Suprapubic skin (tissue), 4 donors: ENCODE measurements at regions not wholly inside any gene's neighbourhood (a gene's known extent, or its start where the extent isn't known, plus 50 kb on each side); places are given as distances from the start of the nearest gene placed in this dataset.

ENCODE experiments used
- DNase-seq, 2 donors: peaks; one replicate each; pipeline ENCODE4 v3.0.0-alpha.2; 2019; ENCODE audit warnings: low spot score in 2 of 2
- H3K27ac ChIP-seq: fragments of 200-600 bp; sonication (generic); one replicate; pipeline ENCODE4 v1.5.1; 2019
- H3K27me3 ChIP-seq: fragments of 200-600 bp; sonication (generic); one replicate; pipeline ENCODE4 v1.5.1; 2019
- H3K36me3 ChIP-seq: fragments of 200-600 bp; sonication (generic); one replicate; pipeline ENCODE4 v1.5.1; 2019
- H3K4me1 ChIP-seq: fragments of 200-600 bp; sonication (generic); one replicate; pipeline ENCODE4 v1.5.1; 2019
- H3K4me3 ChIP-seq: fragments of 200-600 bp; sonication (generic); one replicate; pipeline ENCODE4 v1.5.1; 2019; ENCODE audit warnings: mild to moderate bottlenecking
- H3K9me3 ChIP-seq: fragments of 200-600 bp; sonication (generic); one replicate; pipeline ENCODE4 v1.5.1; 2019
- CTCF ChIP-seq, 2 donors: fragments of 200-600 bp in 1 of 2; fragments of 450-650 bp in 1 of 2; sonication (generic) in 1 of 2; IDR thresholded peaks; one replicate each; pipeline ENCODE4 v1.5.1; 2016 to 2019; ENCODE audit warnings: antibody characterized with exemption in 2 of 2, mild to moderate bottlenecking in 1 of 2, moderate library complexity in 1 of 2
- EP300 ChIP-seq: sonication (generic); formaldehyde crosslinking; IDR thresholded peaks from one replicate; pipeline ENCODE4 v1.6.1; 2017; ENCODE audit warnings: antibody characterized with exemption
- POLR2A ChIP-seq, 2 donors: fragments of 450-650 bp; IDR thresholded peaks; one replicate each; pipeline ENCODE4 v1.6.1; 2017; ENCODE audit warnings: antibody characterized with exemption in 2 of 2, mild to moderate bottlenecking in 2 of 2, moderate library complexity in 2 of 2
- POLR2AphosphoS5 ChIP-seq, 3 donors: sonication (generic); formaldehyde crosslinking; IDR thresholded peaks; one replicate each; pipeline ENCODE4 v1.6.1; 2017; ENCODE audit warnings: antibody characterized with exemption in 3 of 3
- WGBS: methylation state at CpG from one replicate; pipeline ENCODE4 v1.1.5; 2018; 5-methylcytosine and 5-hydroxymethylcytosine counted together

DNA sequence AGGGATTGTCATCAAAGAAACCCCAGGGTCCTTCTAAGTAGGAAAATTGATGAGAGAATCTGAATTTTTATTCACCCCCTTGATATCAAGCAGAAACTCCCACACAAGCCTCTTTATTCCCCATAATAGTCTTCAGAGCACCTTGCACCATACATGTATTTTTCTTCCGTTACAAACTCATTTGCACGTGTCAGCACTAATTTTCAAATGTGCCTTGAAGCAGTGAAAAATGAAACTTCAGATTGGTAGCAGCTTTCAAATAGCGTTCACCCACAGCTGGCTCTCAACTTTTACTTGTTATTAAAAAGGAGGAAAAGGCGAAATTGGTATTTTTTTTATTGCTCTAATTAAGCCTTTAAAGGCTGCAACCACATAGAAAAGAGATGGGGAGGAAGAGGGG, 343.0 kb upstream of the TENM4 start:
- H3K27ac ChIP-seq, result no peak overlapping the region
- no peaks in the 10 kb centered on the region for H3K4me1 ChIP-seq
- no peaks in the 10 kb centered on the region for H3K27me3 ChIP-seq
- TF ChIP-seq CTCF (IDR thresholded peaks at IDR 0.05) (no peak), POLR2A (IDR thresholded peaks at IDR 0.05) (no peak), POLR2AphosphoS5 (IDR thresholded peaks at IDR 0.05) (no peak), EP300 (no peak)
- WGBS, result 23% methylated on average over 4 of the region's 4 CpGs
- H3K36me3 ChIP-seq, result no peaks in the 10 kb centered on the region
- no peak overlapping the region for H3K4me3 ChIP-seq
- H3K9me3 ChIP-seq, result no peaks in the 10 kb centered on the region
- no peak for DNase-seq

DNA sequence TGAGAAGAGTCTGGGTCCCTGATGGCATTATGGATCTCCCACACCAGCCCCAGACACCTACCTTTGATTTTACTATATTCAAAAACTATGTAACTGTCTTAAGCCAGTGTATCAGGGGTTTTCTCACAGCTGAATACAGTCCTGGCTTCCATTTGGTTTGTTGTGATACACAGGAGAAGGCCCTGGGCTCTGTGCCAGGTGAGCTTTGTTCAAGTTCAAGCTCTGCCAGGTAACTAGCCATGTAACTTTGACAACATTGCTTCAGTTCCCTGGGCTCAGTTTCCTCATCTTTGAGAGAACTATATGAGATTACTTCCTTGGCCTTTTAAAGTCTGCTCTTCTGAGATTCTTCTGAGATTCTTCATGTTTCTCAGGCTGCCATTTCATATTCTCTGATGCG, 327.5 kb upstream of the TENM4 start:
- no peaks in the 10 kb centered on the region for H3K9me3 ChIP-seq
- no peak overlapping the region for H3K4me3 ChIP-seq
- H3K27me3 ChIP-seq, result no peaks in the 10 kb centered on the region
- WGBS, result 40% methylated on average over 1 of the region's 1 CpG
- TF ChIP-seq POLR2A (IDR thresholded peaks at IDR 0.05) (no peak), POLR2AphosphoS5 (IDR thresholded peaks at IDR 0.05) (no peak), EP300 (no peak), CTCF (IDR thresholded peaks at IDR 0.05) (no peak)
- no peak overlapping the region for H3K27ac ChIP-seq
- H3K36me3 ChIP-seq, result no peaks in the 10 kb centered on the region
- DNase-seq, result no peak
- H3K4me1 ChIP-seq, result no peaks in the 10 kb centered on the region

- H3K4me3 ChIP-seq, result no peak overlapping the region
- no peak overlapping the region for H3K27ac ChIP-seq
- no peaks in the 10 kb centered on the region for H3K36me3 ChIP-seq
- no peak for DNase-seq
- H3K4me1 ChIP-seq, result no peaks in the 10 kb centered on the region
- H3K27me3 ChIP-seq, result no peaks in the 10 kb centered on the region
- whole genome bisulfite sequencing, result 65% methylated on average over 3 of the region's 3 CpGs
- H3K9me3 ChIP-seq, result no peaks in the 10 kb centered on the region
- TF ChIP-seq POLR2A (IDR thresholded peaks at IDR 0.05) (no peak), EP300 (no peak), POLR2AphosphoS5 (IDR thresholded peaks at IDR 0.05) (no peak), CTCF (IDR thresholded peaks at IDR 0.05) (no peak)
Measured at GRCh38 chr11:79762279-79762921, 321.6 kb upstream of the TENM4 start.

GRCh38 chr11:79758325-79758724, 317.5 kb upstream of the TENM4 start:
- TF ChIP-seq POLR2AphosphoS5 (IDR thresholded peaks at IDR 0.05), result no peak
- TF ChIP-seq POLR2A (IDR thresholded peaks at IDR 0.05), result no peak
- no peak for TF ChIP-seq CTCF (IDR thresholded peaks at IDR 0.05)
- TF ChIP-seq EP300, result no peak
- 46% methylated on average over 2 of the region's 2 CpGs for WGBS
- Histone ChIP-seq H3K27me3 (no peaks in the 10 kb centered on the region), H3K36me3 (no peaks in the 10 kb centered on the region), H3K9me3 (no peaks in the 10 kb centered on the region), H3K27ac (no peak overlapping the region), H3K4me1 (no peaks in the 10 kb centered on the region), H3K4me3 (no peak overlapping the region)
- DNase-seq, result no peak

- Histone ChIP-seq H3K4me1 (no peaks in the 10 kb centered on the region), H3K9me3 (no peaks in the 10 kb centered on the region), H3K27ac (no peak overlapping the region), H3K4me3 (no peak overlapping the region), H3K36me3 (no peaks in the 10 kb centered on the region), H3K27me3 (no peaks in the 10 kb centered on the region)
- no peak for TF ChIP-seq POLR2AphosphoS5 (IDR thresholded peaks at IDR 0.05)
- TF ChIP-seq CTCF (IDR thresholded peaks at IDR 0.05), result no peak
- WGBS, result 93% methylated on average over 1 of the region's 1 CpG
- DNase-seq, result no peak
Measured at GRCh38 chr11:79747406-79747805, 306.6 kb upstream of the TENM4 start.
